Heart left ventricle (tissue), 13 donors: ENCODE measurements at regions not wholly inside any gene's neighbourhood (a gene's known extent, or its start where the extent isn't known, plus 50 kb on each side); places are given as distances from the start of the nearest gene placed in this dataset.

ENCODE experiments used
- CTCF ChIP-seq, 12 donors: fragments of 200-600 bp; sonication (generic) in 4 of 12; IDR thresholded peaks; one replicate each; pipeline versions ENCODE4 v1.5.0 to v1.8.0; 2018 to 2022; ENCODE audit warnings: antibody characterized with exemption in 12 of 12, mild to moderate bottlenecking in 5 of 12
- POLR2A ChIP-seq, 2 donors: fragments of 450-650 bp; IDR thresholded peaks; one replicate each; pipeline ENCODE4 v1.6.1; 2017; ENCODE audit warnings: antibody characterized with exemption in 2 of 2, mild to moderate bottlenecking in 2 of 2, moderate library complexity in 2 of 2
- donor health status: ischemic (EF 13 %, LVEDD 7.1; RV severe dilation, severe dysfunction).
- donor health status: DM: no; HTN: yes; CAD: no.
- donor health status: DM: no; HTN: no; CAD: no.
- donor health status: ischemic (EF 25% LVEDD 6.9; RV normal size, moderate dysfunction).
- donor health status: ischemic (EF 25% LVEDD 5.7; RV mildly dilated, moderate dysfunction).
- donor health status: ischemic (EF 35%, LVEDD 5.7; RV mildly dilated, moderate dysfunction).
- donor health status: nonischemic (EF 11% LVEDD 7.7; RV severe dilation, severe dysfunction).
- donor health status: DM: yes; HTN: yes; CAD: no.
- donor health status: PGD.
- donor health status: ischemic (EF 29% LVEDD 5.4; RV normal size, mild dysfunction).
- donor health status: nonischemic (EF 23%, LVEDD 6.1; RV moderate dilation, normal function).

- TF ChIP-seq CTCF (IDR thresholded peaks at IDR 0.05), result no peak
- no peak for TF ChIP-seq POLR2A (IDR thresholded peaks at IDR 0.05)
Measured at GRCh38 chr14:61109288-61109687, 128.2 kb downstream of the SLC38A6 start.
